Heart left ventricle (tissue), 16 donors: ENCODE measurements at regions not wholly inside any gene's neighbourhood (a gene's known extent, or its start where the extent isn't known, plus 50 kb on each side); places are given as distances from the start of the nearest gene placed in this dataset.

ENCODE experiments used
- ATAC-seq, 4 donors: fragments of 200-7000 bp; cut with Tn5 transposase; one replicate each; pipeline ENCODE4 v1.9.1; 2020 to 2022; ENCODE audit warnings: moderate library complexity in 4 of 4, mild to moderate bottlenecking in 3 of 4, moderate number of reproducible peaks in 1 of 4
- DNase-seq, 5 donors: peaks; one replicate each; pipeline ENCODE4 v3.0.0-alpha.2; 2020
- H3K27ac ChIP-seq, 12 donors: fragments of 200-600 bp; sonication (generic) in 4 of 12; one replicate each; pipeline versions ENCODE4 v1.5.0 to v1.8.0; 2016 to 2022; ENCODE audit warnings: mild to moderate bottlenecking in 2 of 12
- H3K27me3 ChIP-seq, 9 donors: fragments of 200-600 bp; sonication (generic) in 2 of 9; one replicate each; pipeline versions ENCODE4 v1.5.1 to v1.8.0; 2016 to 2022; ENCODE audit warnings: mild to moderate bottlenecking in 3 of 9
- H3K36me3 ChIP-seq, 9 donors: fragments of 200-600 bp; sonication (generic) in 2 of 9; one replicate each; pipeline versions ENCODE4 v1.5.0 to v1.8.0; 2018 to 2022; ENCODE audit warnings: mild to moderate bottlenecking in 2 of 9
- H3K4me1 ChIP-seq, 12 donors: fragments of 200-600 bp; sonication (generic) in 4 of 12; one replicate each; pipeline versions ENCODE4 v1.5.0 to v1.8.0; 2016 to 2022; ENCODE audit warnings: mild to moderate bottlenecking in 3 of 12
- H3K4me3 ChIP-seq, 12 donors: fragments of 200-600 bp; sonication (generic) in 4 of 12; one replicate each; pipeline versions ENCODE4 v1.5.0 to v1.8.0; 2017 to 2022; ENCODE audit warnings: mild to moderate bottlenecking in 9 of 12, moderate library complexity in 4 of 12
- H3K9me3 ChIP-seq, 12 donors: fragments of 200-600 bp; sonication (generic) in 4 of 12; one replicate each; pipeline versions ENCODE4 v1.5.0 to v1.8.0; 2016 to 2022; ENCODE audit warnings: mild to moderate bottlenecking in 1 of 12
- CTCF ChIP-seq, 12 donors: fragments of 200-600 bp; sonication (generic) in 4 of 12; IDR thresholded peaks; one replicate each; pipeline versions ENCODE4 v1.5.0 to v1.8.0; 2018 to 2022; ENCODE audit warnings: antibody characterized with exemption in 12 of 12, mild to moderate bottlenecking in 5 of 12
- POLR2A ChIP-seq, 2 donors: fragments of 450-650 bp; IDR thresholded peaks; one replicate each; pipeline ENCODE4 v1.6.1; 2017; ENCODE audit warnings: antibody characterized with exemption in 2 of 2, mild to moderate bottlenecking in 2 of 2, moderate library complexity in 2 of 2
- WGBS, 4 donors: extraction: QIAGEN DNeasy Blood & Tissue Kit in 2 of 4; methylation state at CpG; one replicate each; pipeline versions ENCODE4 v1.1.5 to v1.1.7; 2013 to 2018; 5-methylcytosine and 5-hydroxymethylcytosine counted together
- intact Hi-C, 10 donors: fragments of 100-400 bp; cut with DNase I; formaldehyde crosslinking; loops; one replicate each; pipeline versions ENCODE4 v1.11.1 to v1.14.2; 2022
- donor health status: ischemic (EF 13 %, LVEDD 7.1; RV severe dilation, severe dysfunction).
- donor health status: healthy with polysubstance abuse.
- donor health status: DM: no; HTN: yes; CAD: no.
- donor health status: DM: no; HTN: no; CAD: no.
- donor health status: ischemic (EF 25% LVEDD 6.9; RV normal size, moderate dysfunction).
- donor health status: ischemic (EF 25% LVEDD 5.7; RV mildly dilated, moderate dysfunction).
- donor health status: healthy.
- donor health status: DM: yes; HTN: yes; CAD: no.
- donor health status: ischemic (EF 35%, LVEDD 5.7; RV mildly dilated, moderate dysfunction).
- donor health status: nonischemic (EF 11% LVEDD 7.7; RV severe dilation, severe dysfunction).
- donor health status: DM: yes; HTN: yes; CAD: no.
- donor health status: PGD.
- donor health status: ischemic (EF 29% LVEDD 5.4; RV normal size, mild dysfunction).
- donor health status: nonischemic (EF 23%, LVEDD 6.1; RV moderate dilation, normal function).

GRCh38 chr16:52781005-52781630 is 234.2 kb upstream of the TOX3 start:
- WGBS, 4 donors = 65 to 76% (median 73%) methylated on average over 8 to 11 of the region's 11 CpGs

GRCh38 chr16:52773026-52773425 is 226.1 kb upstream of the TOX3 start:
- H3K4me3 ChIP-seq = no peak overlapping the region
- intact Hi-C loops = no loop called here
- 26 to 44% (median 32%) methylated on average over 1 of the region's 1 CpG for WGBS, 4 donors
- no peaks in the 10 kb centered on the region for H3K9me3 ChIP-seq
- TF ChIP-seq POLR2A (IDR thresholded peaks at IDR 0.05) (no peak), CTCF (IDR thresholded peaks at IDR 0.05) (no peak)
- DNase-seq (no peak), ATAC-seq (no peak)
- no peak overlapping the region for H3K27ac ChIP-seq
- peaks cover 0 to 4% (median 0%) of the 10 kb centered on the region in 9 donors for H3K27me3 ChIP-seq
- no peaks in the 10 kb centered on the region for H3K36me3 ChIP-seq
- no peaks in the 10 kb centered on the region for H3K4me1 ChIP-seq

More at GRCh38 chr16:52781005-52781630, 234.2 kb upstream of the TOX3 start:
- Histone ChIP-seq H3K27me3 (peaks cover 0 to 4% (median 0%) of the 10 kb centered on the region in 9 donors), H3K4me3 (no peak overlapping the region), H3K9me3 (no peaks in the 10 kb centered on the region), H3K4me1 (no peaks in the 10 kb centered on the region), H3K36me3 (no peaks in the 10 kb centered on the region), H3K27ac (no peak overlapping the region)
- no peak for ATAC-seq
- TF ChIP-seq POLR2A (IDR thresholded peaks at IDR 0.05) (no peak), CTCF (IDR thresholded peaks at IDR 0.05) (no peak)
- no peak for DNase-seq
- intact Hi-C loops = no loop called here

- no peak overlapping the region for H3K27ac ChIP-seq
- no peaks in the 10 kb centered on the region for H3K27me3 ChIP-seq
- ATAC-seq (no peak), DNase-seq (no peak)
- no peaks in the 10 kb centered on the region for H3K9me3 ChIP-seq
- WGBS, 4 donors = 71 to 80% (median 74%) methylated on average over 4 of the region's 4 CpGs
- no peak overlapping the region for H3K4me3 ChIP-seq
- no peaks in the 10 kb centered on the region for H3K4me1 ChIP-seq
- intact Hi-C loops = no loop called here
- no peaks in the 10 kb centered on the region for H3K36me3 ChIP-seq
- TF ChIP-seq CTCF (IDR thresholded peaks at IDR 0.05) = no peak
Observed at GRCh38 chr16:52770828-52771227, 223.9 kb upstream of the TOX3 start.

GRCh38 chr16:52758473-52758855 is 211.5 kb upstream of the TOX3 start:
- WGBS, 4 donors = 88 to 91% (median 91%) methylated on average over 5 of the region's 5 CpGs
- H3K4me1 ChIP-seq = no peaks in the 10 kb centered on the region
- ATAC-seq (no peak), DNase-seq (no peak)
- no peak overlapping the region for H3K4me3 ChIP-seq
- TF ChIP-seq CTCF (IDR thresholded peaks at IDR 0.05) (no peak), POLR2A (IDR thresholded peaks at IDR 0.05) (no peak)
- no peaks in the 10 kb centered on the region for H3K27me3 ChIP-seq
- intact Hi-C loops = no loop called here
- H3K36me3 ChIP-seq = no peaks in the 10 kb centered on the region
- no peaks in the 10 kb centered on the region for H3K9me3 ChIP-seq
- H3K27ac ChIP-seq = no peak overlapping the region
